HG03025 (cell line): ENCODE measurements at regions not wholly inside any gene's neighbourhood (a gene's known extent, or its start where the extent isn't known, plus 50 kb on each side); places are given as distances from the start of the nearest gene placed in this dataset.

Source experiments
- ATAC-seq: cut with Tn5 transposase; IDR thresholded peaks from one replicate; pipeline ENCODE4 v1.9.1; 2021; ENCODE audit warnings: mild to moderate bottlenecking, moderate library complexity; ENCODE audit not compliant: unreplicated experiment, low FRiP score

DNA sequence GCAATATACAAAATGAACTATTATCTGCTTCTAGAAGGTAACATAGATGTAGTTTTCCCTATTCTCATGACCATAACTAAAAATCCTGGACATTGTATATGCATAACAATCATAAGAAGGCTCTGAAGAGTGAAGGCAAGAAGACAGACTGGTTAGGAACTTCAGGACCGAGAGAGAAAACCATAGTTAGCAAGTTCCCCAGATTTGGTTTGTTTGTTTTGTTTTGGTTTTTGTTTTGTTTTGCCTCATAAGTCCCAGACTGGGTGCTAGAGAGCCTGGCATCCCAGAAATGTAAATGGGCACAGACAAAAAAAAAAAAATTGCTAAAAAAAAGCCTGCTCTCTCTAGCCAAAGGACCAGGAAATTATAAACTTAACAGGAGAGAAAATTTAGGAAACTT is 192.2 kb upstream of the FBXO11 start:
- ATAC-seq = no peak

DNA sequence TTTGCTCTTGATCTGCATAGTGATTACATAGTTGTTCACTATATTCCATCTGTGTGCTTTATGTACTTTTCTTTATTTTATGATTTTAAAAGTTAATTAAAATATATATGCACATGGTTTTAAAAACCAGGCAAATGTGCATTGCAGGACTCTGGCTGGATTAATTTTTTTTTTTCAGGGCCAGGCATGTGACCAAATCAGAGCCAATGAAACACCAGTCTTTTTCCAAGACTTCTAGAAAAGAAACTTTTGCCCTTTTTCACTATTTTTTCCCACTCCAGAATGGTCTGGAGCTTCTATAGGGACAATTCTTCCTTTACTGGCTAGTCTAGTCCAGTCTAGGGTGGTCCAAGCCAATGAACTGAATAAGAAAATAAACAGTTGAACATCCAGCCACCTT is 198.1 kb upstream of the FBXO11 start:
- ATAC-seq = no peak

DNA sequence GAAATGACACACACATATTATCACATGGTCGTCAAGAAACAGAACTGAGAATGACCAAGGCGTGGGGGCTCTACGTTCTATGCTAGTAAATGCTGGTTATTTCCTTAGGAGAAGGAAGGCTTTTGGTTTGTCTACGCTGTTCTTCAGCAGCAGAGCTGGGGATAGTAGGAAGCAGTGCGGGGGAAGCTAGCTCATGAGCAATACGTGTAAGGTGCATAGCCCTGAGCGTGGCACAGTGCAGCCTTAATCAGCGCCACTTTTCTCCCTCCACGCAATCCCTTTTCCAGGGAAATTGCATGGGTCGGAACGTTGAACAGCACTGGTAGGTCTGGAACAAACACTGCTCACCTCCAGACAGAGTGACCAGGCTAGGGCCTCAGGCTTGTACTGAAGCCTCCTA is 199.6 kb upstream of the FBXO11 start:
- ATAC-seq = no peak

DNA sequence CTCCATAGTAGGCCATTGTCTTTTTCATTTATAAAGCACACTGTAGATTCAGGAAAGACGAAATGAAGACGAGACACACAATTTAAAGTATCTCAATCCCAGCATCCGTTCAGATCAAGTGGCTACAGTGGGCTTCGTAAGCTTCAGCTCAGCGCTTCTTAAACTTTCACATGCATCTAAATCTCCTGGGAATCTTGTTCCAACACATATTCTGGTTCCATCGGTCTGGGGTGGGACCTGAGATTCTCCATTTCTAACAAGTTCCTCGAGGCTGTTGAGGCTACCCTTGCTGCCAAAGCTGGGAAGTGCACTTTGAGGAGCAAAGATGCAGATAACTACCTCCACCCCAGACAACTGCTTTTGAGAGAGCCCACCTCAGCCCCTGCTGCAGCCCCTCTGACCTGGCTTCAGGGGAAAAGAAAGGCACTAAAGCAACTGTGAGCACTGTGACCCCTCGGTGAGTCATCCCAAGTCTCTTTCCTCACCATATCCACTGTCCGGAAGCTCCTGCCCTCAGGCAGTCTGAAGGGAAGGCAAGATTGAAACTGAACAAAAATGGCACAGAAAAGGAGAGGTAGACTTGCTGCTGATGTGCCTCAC is 201.1 kb upstream of the FBXO11 start:
- ATAC-seq = no peak

DNA sequence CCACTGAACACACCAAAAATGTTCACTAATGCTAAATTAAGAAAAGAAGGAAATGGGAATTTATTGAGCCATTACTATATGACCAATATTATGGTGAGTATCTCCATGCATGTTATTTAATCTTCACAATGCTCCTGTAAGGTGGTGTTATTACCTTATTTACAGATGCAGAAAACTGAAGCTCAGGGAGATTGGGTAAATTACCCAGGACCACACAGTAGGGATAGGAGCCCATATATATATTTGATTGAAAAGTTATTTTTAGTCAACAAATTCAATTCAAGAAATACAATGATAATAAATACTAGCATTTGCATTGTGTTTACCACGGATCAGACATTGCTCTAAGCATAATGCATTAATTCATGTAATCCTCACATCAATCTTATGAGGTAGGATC is 202.2 kb upstream of the FBXO11 start:
- ATAC-seq = no peak

DNA sequence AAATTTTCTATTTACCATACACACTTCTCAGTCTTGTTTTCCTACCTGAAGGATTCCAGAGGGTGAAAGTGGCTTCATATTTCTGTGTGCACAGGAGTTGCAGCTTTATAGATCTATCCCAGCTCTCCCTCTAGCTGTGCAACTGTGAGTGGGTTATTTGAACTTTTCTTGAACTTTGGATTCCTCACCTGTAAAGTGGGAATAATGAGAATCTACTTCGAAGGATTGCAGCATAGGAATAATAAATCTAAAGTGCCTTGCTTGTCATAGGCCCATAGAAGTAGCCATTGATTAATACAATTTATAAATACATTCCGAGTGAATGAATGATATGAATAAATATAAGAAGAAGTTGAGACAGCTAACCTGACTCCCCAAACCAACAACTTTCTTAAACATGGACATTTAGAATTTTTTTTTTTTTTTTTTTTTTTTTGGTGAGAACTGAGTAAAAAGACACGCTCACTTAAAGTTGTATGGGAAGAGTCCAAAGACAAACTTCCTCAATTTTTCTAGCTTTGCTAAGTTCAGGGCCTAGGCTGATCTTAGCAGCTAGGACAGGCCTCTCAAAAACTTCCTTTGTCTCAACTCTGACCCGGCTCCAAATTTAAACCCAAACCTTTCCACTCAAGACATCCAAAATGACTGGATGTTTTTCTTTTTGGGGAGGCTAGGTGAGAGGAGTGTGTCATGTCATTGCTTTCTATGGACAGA is 203.3 kb upstream of the FBXO11 start:
- ATAC-seq = no peak

DNA sequence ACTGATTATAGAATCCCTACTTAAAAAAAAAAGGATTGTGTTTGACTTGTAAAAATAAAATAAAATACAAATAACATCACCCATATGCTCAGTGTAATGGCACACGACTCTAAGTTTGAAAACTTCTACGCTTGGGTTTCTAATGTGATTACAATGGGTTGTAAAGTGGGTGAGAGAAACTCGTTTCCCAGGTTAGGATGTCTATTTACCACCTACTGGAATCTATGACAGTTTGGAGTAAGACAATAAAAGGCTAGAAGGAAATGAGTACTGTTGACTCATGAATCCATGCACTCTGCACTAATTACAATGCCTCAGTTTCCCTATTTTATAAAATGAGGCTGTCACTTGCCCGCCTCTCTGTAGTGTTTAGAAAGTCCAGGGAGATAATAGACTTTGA is 204.0 kb upstream of the FOXN2 start:
- ATAC-seq = no peak

DNA sequence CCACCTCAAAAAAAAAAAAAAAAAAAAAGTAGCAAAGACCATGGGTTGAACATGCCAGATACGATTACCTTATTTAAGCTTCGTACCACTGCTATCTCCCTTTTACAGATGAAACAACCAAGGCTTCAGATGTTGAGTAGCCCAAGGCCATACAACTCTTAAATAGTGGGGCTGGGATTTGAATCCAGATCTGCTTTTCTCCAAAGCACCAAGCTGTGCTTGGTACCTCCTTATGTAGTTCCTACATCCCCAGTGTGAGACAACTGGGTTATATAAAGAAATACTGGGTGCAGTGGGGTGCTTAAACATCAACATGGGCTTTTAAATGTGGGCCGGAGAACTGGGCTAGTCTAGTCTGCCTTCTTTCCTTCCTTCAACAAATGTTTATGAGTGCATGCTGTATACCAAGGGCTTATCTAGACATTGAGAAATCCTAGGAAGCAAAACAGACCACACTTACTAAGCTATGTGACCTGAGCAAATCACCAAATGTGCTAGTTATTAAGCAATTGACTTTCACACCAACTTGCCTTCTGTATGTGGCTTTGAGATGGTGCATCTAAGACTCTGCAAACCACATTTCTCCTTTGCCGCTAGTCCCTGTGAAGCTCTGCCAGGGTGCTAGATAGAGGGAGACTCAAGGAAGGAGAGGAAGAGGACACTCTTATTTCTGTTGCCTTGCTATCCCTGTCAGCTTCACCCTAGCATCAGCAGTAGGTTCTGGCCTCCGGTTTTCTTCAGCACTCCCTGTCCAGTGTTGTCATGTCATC is 201.4 kb upstream of the FOXN2 start:
- ATAC-seq = no peak

DNA sequence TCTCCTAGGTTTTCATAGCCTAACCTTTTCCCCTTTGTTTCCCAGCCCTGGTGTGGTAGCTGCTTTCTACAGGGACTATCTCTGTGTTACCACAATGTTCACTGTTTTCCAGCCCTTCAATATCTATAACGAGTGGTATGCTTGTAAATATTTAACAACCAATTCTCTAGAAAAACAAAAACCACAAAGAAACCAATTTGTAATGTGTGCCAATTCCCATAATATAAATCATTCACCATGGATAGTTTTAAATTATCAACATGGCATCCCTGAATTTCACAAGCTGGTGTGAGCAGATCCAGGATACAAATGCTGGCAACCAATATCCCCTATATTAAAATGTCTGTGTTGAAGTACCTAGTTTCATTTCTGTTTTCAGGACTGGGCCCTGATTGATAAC is 200.7 kb upstream of the FOXN2 start:
- no peak for ATAC-seq

DNA sequence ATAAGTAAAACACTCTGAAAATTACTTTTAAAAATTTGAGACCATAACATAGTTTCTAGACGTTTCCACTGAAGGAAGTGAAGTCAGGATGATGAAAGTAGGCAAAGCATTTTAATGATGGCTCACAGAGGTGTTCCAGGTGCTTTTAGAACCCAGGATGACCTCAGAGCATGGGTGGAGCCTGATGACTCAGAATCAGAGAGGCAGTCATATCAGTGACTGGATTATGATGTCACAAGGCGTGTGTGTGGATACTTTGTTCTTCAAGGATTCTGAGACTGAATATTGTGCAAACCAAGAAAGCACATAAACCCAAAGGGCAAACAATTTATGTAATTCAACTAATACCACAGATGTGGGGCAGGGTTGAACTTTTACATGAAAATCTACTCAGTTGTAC is 200.2 kb upstream of the FOXN2 start:
- no peak for ATAC-seq

DNA sequence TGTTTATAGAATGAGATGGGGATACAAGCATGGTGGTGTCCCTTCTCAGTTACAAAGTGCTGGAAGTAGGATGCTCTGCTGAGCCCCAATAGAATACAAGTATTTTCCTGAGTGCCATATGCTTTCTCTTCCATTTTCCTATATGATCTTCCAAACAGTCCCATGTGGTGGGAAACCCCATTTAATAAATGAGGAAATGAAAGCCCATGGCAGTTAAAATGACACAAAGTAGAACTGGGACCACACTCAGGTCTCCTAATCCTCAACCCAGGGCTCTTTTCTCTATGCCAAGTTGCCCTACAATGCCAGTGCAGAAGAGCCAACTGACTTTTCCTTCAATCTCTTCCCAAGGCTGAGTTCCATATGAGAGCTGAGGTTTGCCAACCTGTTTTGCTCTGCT is 198.0 kb upstream of the FOXN2 start:
- ATAC-seq = no peak

DNA sequence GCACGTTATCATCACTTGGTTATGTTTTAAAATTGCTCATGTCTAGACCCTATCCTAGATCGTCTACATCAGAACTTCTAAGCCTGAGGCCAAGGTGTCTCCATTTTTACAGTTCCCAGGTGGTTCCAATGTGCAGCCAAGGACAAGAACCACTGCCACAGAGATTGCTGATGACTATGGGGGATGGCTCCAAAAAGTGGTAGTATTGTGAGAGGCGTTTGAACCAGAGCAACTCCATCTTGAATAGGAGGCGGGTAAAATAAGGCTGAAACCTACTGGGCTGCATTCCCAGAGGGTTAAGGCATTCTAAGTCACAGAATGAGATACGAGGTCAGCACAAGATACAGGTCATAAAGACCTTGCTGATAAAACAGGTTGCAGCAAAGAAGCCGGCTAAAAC is 195.6 kb upstream of the FOXN2 start:
- ATAC-seq = no peak

DNA sequence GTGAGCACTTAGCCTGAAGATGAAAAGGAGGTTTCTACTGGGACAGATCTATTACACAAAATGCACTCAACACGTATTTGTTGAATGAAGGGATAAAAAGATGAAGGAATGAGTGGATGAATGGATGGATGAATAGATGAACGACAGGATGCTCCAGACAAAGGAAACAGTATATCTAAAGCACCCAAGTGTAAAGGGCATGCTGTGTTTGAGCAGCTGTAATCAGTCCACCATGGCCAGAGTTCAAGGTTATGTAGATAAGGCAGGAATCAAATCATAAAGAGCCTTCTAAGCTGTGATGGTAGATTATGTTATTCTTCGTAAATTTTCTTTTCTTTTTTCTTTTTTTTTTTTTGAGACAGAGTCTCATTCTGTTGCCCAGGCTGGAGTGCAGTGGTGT is 194.4 kb upstream of the FOXN2 start:
- no peak for ATAC-seq

DNA sequence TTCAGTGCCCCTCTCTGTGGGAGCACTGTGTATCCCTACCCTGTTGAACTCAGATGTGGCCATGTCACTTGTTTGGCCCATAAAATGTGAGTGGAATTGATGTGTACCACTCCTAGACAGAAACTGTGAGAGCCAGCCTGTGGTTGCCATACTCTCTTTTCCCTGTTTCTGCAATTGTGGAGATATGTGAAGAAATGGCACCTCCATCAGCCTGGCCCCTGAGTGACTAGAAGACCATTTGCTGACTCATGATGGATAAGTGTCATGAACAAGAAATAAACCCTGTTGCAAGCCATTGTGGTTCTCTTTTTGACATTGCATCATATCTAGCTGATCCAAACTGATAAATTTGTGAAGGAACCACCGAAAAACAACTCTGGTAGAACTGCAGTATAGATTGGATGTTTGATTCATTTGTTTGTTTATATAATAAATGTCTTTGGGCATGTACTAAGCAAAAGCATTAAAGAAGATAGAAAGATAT is 193.7 kb upstream of the FOXN2 start:
- ATAC-seq = no peak

DNA sequence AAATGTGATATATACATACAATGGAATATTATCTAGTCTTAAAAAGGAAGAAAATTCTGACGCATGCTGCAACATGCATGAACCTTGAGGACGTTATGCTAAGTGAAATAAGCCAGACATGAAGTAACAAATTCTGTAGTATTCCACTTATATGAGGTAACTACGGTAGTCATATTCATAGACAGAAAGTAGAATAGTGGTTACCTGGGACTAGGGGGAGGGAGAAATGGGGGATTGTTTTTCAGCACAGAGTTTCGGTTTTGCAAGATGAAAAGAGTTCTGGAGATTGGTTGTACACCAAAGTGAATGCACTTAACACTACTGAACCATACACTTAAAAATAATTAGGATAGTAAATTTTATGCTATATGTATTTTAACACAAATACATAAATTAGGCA is 192.3 kb upstream of the FOXN2 start:
- ATAC-seq = no peak

DNA sequence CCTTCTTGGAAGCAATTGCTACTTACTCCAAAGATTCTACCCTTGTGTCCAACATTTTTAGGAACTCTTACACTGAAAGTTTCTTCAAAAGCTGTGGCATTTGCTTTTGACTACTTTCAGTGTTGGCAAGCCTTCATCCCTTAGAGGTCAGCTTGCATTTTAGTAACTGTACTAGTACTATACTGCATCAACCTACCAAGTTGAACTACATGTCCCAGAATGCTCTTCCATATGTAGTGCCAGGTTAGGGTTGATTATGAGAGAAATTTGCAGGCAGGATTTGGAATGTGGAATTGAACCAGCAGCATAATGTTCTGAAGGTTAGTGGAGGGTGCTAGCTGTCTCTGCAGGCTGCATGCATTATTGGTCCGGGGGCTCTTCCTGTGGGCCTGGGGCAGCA is 189.9 kb upstream of the FOXN2 start:
- ATAC-seq = no peak

DNA sequence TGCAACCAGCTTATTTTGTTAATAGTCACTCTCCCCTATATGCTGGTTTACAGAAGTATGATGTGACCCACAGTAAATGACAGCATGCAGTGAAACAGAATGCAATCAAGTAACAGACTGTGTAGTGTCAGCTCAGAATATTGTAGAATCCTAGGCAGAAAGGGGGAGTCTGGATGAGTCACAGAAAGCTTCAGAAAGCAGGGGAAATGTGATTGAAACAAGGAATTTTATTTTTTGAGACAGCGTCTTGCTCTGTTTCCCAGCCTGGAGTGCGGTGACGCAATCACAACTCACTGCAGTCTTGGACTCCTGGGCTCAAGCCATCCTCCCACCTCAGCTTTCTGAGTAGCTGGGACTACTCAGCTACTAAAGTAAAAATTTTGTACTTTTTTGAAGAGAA is 188.3 kb upstream of the FOXN2 start:
- no peak for ATAC-seq

DNA sequence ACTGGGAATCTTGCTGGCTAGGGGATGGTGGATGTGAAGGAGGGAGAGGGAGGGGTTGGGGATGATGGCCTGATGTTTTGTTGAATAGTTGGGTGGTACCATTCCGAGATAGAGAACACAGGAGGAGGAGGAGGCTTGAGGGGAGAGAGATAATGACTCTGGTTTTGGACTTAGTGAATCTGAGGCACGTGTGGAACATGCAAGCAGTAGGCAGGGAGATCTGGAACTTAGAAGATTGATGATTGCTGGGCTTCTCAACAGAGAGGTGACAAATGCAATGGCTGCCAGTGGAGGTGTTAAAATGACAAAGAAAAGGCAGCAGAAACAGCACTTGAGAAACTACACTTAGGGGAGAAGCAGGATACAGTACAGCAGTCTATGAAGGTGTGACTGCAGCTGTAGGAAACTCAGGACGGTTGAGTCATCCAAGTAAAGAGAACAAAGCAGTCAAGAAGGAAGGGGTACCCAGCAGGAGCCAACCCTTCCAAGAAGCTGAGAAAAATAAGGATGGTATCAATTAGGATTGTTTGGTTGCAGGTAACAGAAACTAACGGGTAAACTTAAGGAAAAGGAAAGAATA is 186.8 kb upstream of the FOXN2 start:
- no peak for ATAC-seq

DNA sequence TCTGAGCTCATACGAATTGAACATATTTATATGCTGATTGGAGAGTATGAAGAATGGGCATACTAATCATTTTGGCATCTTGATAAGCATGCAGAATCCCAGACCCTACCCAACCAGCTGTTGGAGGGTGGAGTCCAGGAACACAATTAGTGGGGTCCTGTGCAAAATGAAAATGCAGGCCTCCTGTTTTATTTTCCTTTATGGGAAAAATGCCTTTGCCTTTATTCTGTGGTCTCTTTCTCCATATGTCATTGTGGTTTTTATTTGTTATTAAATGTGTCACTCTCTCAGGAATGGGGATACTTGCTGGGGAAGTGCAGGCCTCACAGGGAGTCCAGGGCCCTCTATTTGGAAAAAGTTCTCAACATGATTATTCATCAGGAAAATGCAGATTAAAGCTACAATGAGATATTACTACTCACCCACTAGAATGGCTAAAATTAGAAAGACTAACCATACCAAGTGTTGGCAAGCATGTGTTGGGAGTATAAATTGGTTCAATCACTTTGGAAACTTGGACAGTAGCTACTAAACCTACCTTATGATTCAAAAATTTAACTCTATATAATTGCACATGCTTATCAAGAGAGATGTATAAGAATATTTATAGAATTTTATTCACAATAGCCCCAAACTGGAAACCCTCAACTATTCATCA is 185.1 kb upstream of the FOXN2 start:
- no peak for ATAC-seq

DNA sequence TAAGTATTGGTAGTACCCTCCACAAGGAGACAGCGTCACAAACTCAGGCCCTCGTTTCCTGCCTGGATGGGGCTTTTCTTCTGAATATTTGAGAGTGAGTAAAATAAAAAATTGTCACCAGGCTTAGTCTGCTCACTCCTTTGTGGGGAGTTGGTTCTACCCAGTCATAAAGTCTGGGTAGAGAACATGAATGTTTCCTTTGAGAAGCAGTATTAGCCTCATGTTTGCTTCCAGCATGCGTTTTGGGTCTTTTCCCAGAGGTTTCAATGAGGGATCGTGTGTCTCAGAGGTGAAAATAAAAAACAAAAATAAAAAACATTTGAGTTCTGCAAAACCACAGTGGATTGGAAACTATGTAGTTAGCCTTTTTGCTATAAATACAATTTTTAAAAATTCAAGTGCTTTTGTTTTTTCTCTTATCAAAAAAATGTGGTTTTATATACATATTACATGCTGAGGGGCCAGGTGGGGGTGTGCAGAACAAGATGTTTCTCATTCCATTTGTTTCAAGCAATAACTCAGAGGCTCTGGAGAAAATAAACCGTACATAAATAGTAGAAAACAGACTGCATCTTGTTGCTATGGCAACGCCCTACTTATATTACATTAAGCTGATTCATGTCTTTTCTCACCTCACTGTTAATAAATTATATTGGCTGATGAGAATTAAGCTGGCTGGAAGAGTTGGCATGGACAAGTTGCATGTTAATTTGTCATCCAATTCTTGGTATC is 182.8 kb upstream of the FOXN2 start:
- ATAC-seq = no peak
